ENCODE measurements at regions not wholly inside any gene's neighbourhood (a gene's known extent, or its start where the extent isn't known, plus 50 kb on each side); places are given as distances from the start of the nearest gene placed in this dataset.
"Not testable (repeated sequence)": the region's sequence is repeated elsewhere in the genome, so short reads cannot be mapped to it uniquely, and the experiment has no call there.

GRCh38 chr6:6762566-6762965 lies 174.0 kb downstream of the LY86 start:
- not testable (repeated sequence) for TF ChIP-seq CTCF, POLR2A, POLR2AphosphoS5, EP300 (IDR thresholded peaks at IDR 0.05)
